Central memory CD4-positive, alpha-beta T cell (primary cell): ENCODE measurements at regions not wholly inside any gene's neighbourhood (a gene's known extent, or its start where the extent isn't known, plus 50 kb on each side); places are given as distances from the start of the nearest gene placed in this dataset.
"Not testable (repeated sequence)": the region's sequence is repeated elsewhere in the genome, so short reads cannot be mapped to it uniquely, and the experiment has no call there.

Source experiments
- DNase-seq: peaks from one replicate; pipeline ENCODE4 v3.0.0; 2022

GRCh38 chrX:45537936-45538335 lies 337.3 kb upstream of the DIPK2B start:
- no peak for DNase-seq

GRCh38 chrX:45527834-45528233 lies 327.2 kb upstream of the DIPK2B start:
- DNase-seq: no peak

- DNase-seq: no peak
Observed at GRCh38 chrX:45524805-45525204, 324.1 kb upstream of the DIPK2B start.

GRCh38 chrX:45524296-45524695 lies 323.6 kb upstream of the DIPK2B start:
- DNase-seq: no peak

GRCh38 chrX:45518552-45518951 lies 317.9 kb upstream of the DIPK2B start:
- DNase-seq: no peak

- DNase-seq: no peak
Observed at GRCh38 chrX:45517090-45517973, 316.7 kb upstream of the DIPK2B start.

GRCh38 chrX:45515262-45516215 lies 314.9 kb upstream of the DIPK2B start:
- peak; percentile 12 for DNase-seq

- no peak for DNase-seq
Observed at GRCh38 chrX:45513042-45513441, 312.4 kb upstream of the DIPK2B start.

GRCh38 chrX:45508454-45508853 lies 307.8 kb upstream of the DIPK2B start:
- DNase-seq: no peak

- no peak for DNase-seq
Observed at GRCh38 chrX:45506149-45506730, 305.6 kb upstream of the DIPK2B start.

- DNase-seq: no peak
Observed at GRCh38 chrX:45505214-45505613, 304.5 kb upstream of the DIPK2B start.

- not testable (repeated sequence) for DNase-seq
Observed at GRCh38 chrX:45503787-45504362, 303.2 kb upstream of the DIPK2B start.

- no peak for DNase-seq
Observed at GRCh38 chrX:45502396-45502795, 301.7 kb upstream of the DIPK2B start.

- no peak for DNase-seq
Observed at GRCh38 chrX:45497290-45497689, 296.6 kb upstream of the DIPK2B start.

- no peak for DNase-seq
Observed at GRCh38 chrX:45485719-45486118, 285.0 kb upstream of the DIPK2B start.

GRCh38 chrX:45479835-45480422 lies 279.3 kb upstream of the DIPK2B start:
- DNase-seq: no peak

GRCh38 chrX:45479196-45479834 lies 278.6 kb upstream of the DIPK2B start:
- DNase-seq: no peak

- no peak for DNase-seq
Observed at GRCh38 chrX:45472968-45473367, 272.3 kb upstream of the DIPK2B start.

GRCh38 chrX:45467537-45467936 lies 266.9 kb upstream of the DIPK2B start:
- not testable (repeated sequence) for DNase-seq

GRCh38 chrX:45455732-45456131 lies 255.1 kb upstream of the DIPK2B start:
- DNase-seq: not testable (repeated sequence)

GRCh38 chrX:45454290-45454689 lies 253.6 kb upstream of the DIPK2B start:
- no peak for DNase-seq

GRCh38 chrX:45449982-45450381 lies 249.3 kb upstream of the DIPK2B start:
- no peak for DNase-seq
